ENCODE measurements at regions not wholly inside any gene's neighbourhood (a gene's known extent, or its start where the extent isn't known, plus 50 kb on each side); places are given as distances from the start of the nearest gene placed in this dataset.

GRCh38 chr15:29333261-29333660 is 63.6 kb upstream of the NSMCE3 start:
- no peak for DNase-seq
- Mint-ChIP-seq H3K36me3 (ENCODE audit: insufficient read depth, unreplicated experiment) (no peaks in the 10 kb centered on the region), H3K27me3 (ENCODE audit: unreplicated experiment) (no peaks in the 10 kb centered on the region), H3K4me3 (ENCODE audit: low read depth, unreplicated experiment) (no peak overlapping the region), H3K4me1 (ENCODE audit: low read depth, unreplicated experiment) (no peaks in the 10 kb centered on the region), H3K9me3 (ENCODE audit: low read depth, unreplicated experiment) (no peaks in the 10 kb centered on the region), H3K27ac (ENCODE audit: unreplicated experiment) (no peak overlapping the region)
- BruUV-seq (replicated peaks), result no TSS peak
- TF ChIP-seq CTCF (IDR thresholded peaks at IDR 0.05; ENCODE audit: unreplicated experiment), result no peak
- CTCF ChIA-PET, result no interaction called here
- intact Hi-C loops (cut with micrococcal nuclease; ENCODE audit: unreplicated experiment), result no loop called here

GRCh38 chr15:29331669-29332068 is 62.0 kb upstream of the NSMCE3 start:
- BruUV-seq (replicated peaks), result no TSS peak
- intact Hi-C loops (cut with micrococcal nuclease; ENCODE audit: unreplicated experiment), result no loop called here
- no peaks in the 10 kb centered on the region for H3K36me3 Mint-ChIP-seq (ENCODE audit: insufficient read depth, unreplicated experiment)
- H3K27ac Mint-ChIP-seq (ENCODE audit: unreplicated experiment), result no peak overlapping the region
- H3K9me3 Mint-ChIP-seq (ENCODE audit: low read depth, unreplicated experiment), result no peaks in the 10 kb centered on the region
- CTCF ChIA-PET, result no interaction called here
- H3K4me1 Mint-ChIP-seq (ENCODE audit: low read depth, unreplicated experiment), result no peaks in the 10 kb centered on the region
- H3K27me3 Mint-ChIP-seq (ENCODE audit: unreplicated experiment), result no peaks in the 10 kb centered on the region
- no peak overlapping the region for H3K4me3 Mint-ChIP-seq (ENCODE audit: low read depth, unreplicated experiment)
- no peak for TF ChIP-seq CTCF (IDR thresholded peaks at IDR 0.05; ENCODE audit: unreplicated experiment)
- no peak for DNase-seq

- Mint-ChIP-seq H3K4me1 (ENCODE audit: low read depth, unreplicated experiment) (no peaks in the 10 kb centered on the region), H3K4me3 (ENCODE audit: low read depth, unreplicated experiment) (no peak overlapping the region), H3K27ac (ENCODE audit: unreplicated experiment) (no peak overlapping the region), H3K27me3 (ENCODE audit: unreplicated experiment) (no peaks in the 10 kb centered on the region), H3K9me3 (ENCODE audit: low read depth, unreplicated experiment) (no peaks in the 10 kb centered on the region), H3K36me3 (ENCODE audit: insufficient read depth, unreplicated experiment) (no peaks in the 10 kb centered on the region)
- CTCF ChIA-PET, result no interaction called here
- DNase-seq, result no peak
- intact Hi-C loops (cut with micrococcal nuclease; ENCODE audit: unreplicated experiment), result no loop called here
- no TSS peak for BruUV-seq (replicated peaks)
- TF ChIP-seq CTCF (IDR thresholded peaks at IDR 0.05; ENCODE audit: unreplicated experiment), result no peak
Observed at GRCh38 chr15:29331071-29331470, 61.4 kb upstream of the NSMCE3 start.

GRCh38 chr15:29324746-29325145 is 55.1 kb upstream of the NSMCE3 start:
- intact Hi-C loops (cut with micrococcal nuclease; ENCODE audit: unreplicated experiment), result no loop called here
- CTCF ChIA-PET, result no interaction called here
- no peak overlapping the region for H3K27ac Mint-ChIP-seq (ENCODE audit: unreplicated experiment)
- DNase-seq, result no peak
- H3K4me1 Mint-ChIP-seq (ENCODE audit: low read depth, unreplicated experiment), result no peaks in the 10 kb centered on the region
- H3K9me3 Mint-ChIP-seq (ENCODE audit: low read depth, unreplicated experiment), result no peaks in the 10 kb centered on the region
- TF ChIP-seq CTCF (IDR thresholded peaks at IDR 0.05; ENCODE audit: unreplicated experiment), result no peak
- H3K27me3 Mint-ChIP-seq (ENCODE audit: unreplicated experiment), result no peaks in the 10 kb centered on the region
- BruUV-seq (replicated peaks), result no TSS peak
- H3K36me3 Mint-ChIP-seq (ENCODE audit: insufficient read depth, unreplicated experiment), result no peaks in the 10 kb centered on the region
- H3K4me3 Mint-ChIP-seq (ENCODE audit: low read depth, unreplicated experiment), result no peak overlapping the region

- H3K4me3 Mint-ChIP-seq (ENCODE audit: low read depth, unreplicated experiment), result no peak overlapping the region
- no peaks in the 10 kb centered on the region for H3K9me3 Mint-ChIP-seq (ENCODE audit: low read depth, unreplicated experiment)
- no TSS peak for BruUV-seq (replicated peaks)
- CTCF ChIA-PET, result no interaction called here
- intact Hi-C loops (cut with micrococcal nuclease; ENCODE audit: unreplicated experiment), result no loop called here
- no peak for DNase-seq
- no peak overlapping the region for H3K27ac Mint-ChIP-seq (ENCODE audit: unreplicated experiment)
- TF ChIP-seq CTCF (IDR thresholded peaks at IDR 0.05; ENCODE audit: unreplicated experiment), result no peak
- H3K4me1 Mint-ChIP-seq (ENCODE audit: low read depth, unreplicated experiment), result no peaks in the 10 kb centered on the region
- no peaks in the 10 kb centered on the region for H3K36me3 Mint-ChIP-seq (ENCODE audit: insufficient read depth, unreplicated experiment)
- no peaks in the 10 kb centered on the region for H3K27me3 Mint-ChIP-seq (ENCODE audit: unreplicated experiment)
Observed at GRCh38 chr15:29323557-29323956, 53.9 kb upstream of the NSMCE3 start.

All from Calu3 (cell line).